Stimulated activated naive B cell treated with anti-CD40 and anti-IgM and Interleukin-4, amounts not matched to agents 10 μg/mL and 1 μg/mL and 100 μg/mL, for 72 hours (primary cell): ENCODE measurements at regions not wholly inside any gene's neighbourhood (a gene's known extent, or its start where the extent isn't known, plus 50 kb on each side); places are given as distances from the start of the nearest gene placed in this dataset.

Experiments
- ATAC-seq, 2 donors: fragments of 150-1000 bp; cut with Tn5 transposase; replicated peaks; 2 replicates each; pipeline ENCODE4 v1.10.0; 2021; ENCODE audit warnings: moderate library complexity in 1 of 2
- DNase-seq: peaks from one replicate; pipeline ENCODE4 v3.0.0; 2021
- H3K27ac Mint-ChIP-seq: one replicate; pipeline ENCODE4 v1.8.0; 2022; ENCODE audit warnings: mild to moderate bottlenecking, mixed read lengths
- H3K27me3 Mint-ChIP-seq, 2 donors: one replicate each; pipeline ENCODE4 v1.8.0; 2022; ENCODE audit warnings: mixed read lengths in 2 of 2
- H3K36me3 Mint-ChIP-seq, 2 donors: one replicate each; pipeline ENCODE4 v1.8.0; 2022; ENCODE audit warnings: mixed read lengths in 2 of 2, mild to moderate bottlenecking in 1 of 2
- H3K4me1 Mint-ChIP-seq, 2 donors: one replicate each; pipeline ENCODE4 v1.8.0; 2022; ENCODE audit warnings: mixed read lengths in 2 of 2, mild to moderate bottlenecking in 1 of 2
- H3K4me3 Mint-ChIP-seq, 2 donors: one replicate each; pipeline ENCODE4 v1.8.0; 2022; ENCODE audit warnings: mild to moderate bottlenecking in 2 of 2, mixed read lengths in 2 of 2, moderate library complexity in 1 of 2
- H3K9me3 Mint-ChIP-seq, 2 donors: one replicate each; pipeline ENCODE4 v1.8.0; 2022; ENCODE audit warnings: mixed read lengths in 2 of 2, mild to moderate bottlenecking in 1 of 2

GRCh38 chr5:2608391-2608790 lies 143.1 kb downstream of the IRX2 start:
- no peak for DNase-seq
- Mint-ChIP-seq H3K27me3 (no peaks in the 10 kb centered on the region), H3K4me3 (no peak overlapping the region), H3K27ac (no peak overlapping the region), H3K9me3 (peaks cover 3 to 8% of the 10 kb centered on the region in 2 donors), H3K4me1 (no peaks in the 10 kb centered on the region), H3K36me3 (no peaks in the 10 kb centered on the region)
- ATAC-seq: no peak

GRCh38 chr5:2607598-2607997 lies 143.9 kb downstream of the IRX2 start:
- H3K36me3 Mint-ChIP-seq: no peaks in the 10 kb centered on the region
- H3K4me1 Mint-ChIP-seq: no peaks in the 10 kb centered on the region

GRCh38 chr5:2603272-2603575 lies 148.3 kb downstream of the IRX2 start:
- Mint-ChIP-seq H3K36me3 (no peaks in the 10 kb centered on the region), H3K27me3 (no peaks in the 10 kb centered on the region), H3K27ac (no peak overlapping the region), H3K4me1 (no peaks in the 10 kb centered on the region), H3K9me3 (peaks cover 3 to 12% of the 10 kb centered on the region in 2 donors), H3K4me3 (no peak overlapping the region)
- no peak for ATAC-seq
- no peak for DNase-seq

More at GRCh38 chr5:2607598-2607997, 143.9 kb downstream of the IRX2 start:
- no peak overlapping the region for H3K4me3 Mint-ChIP-seq
- H3K9me3 Mint-ChIP-seq: peaks cover 3 to 4% of the 10 kb centered on the region in 2 donors
- no peak for DNase-seq
- no peak for ATAC-seq
- H3K27me3 Mint-ChIP-seq: no peaks in the 10 kb centered on the region
- no peak overlapping the region for H3K27ac Mint-ChIP-seq

GRCh38 chr5:2602451-2603271 lies 148.8 kb downstream of the IRX2 start:
- ATAC-seq (no peak), DNase-seq (no peak)
- Mint-ChIP-seq H3K36me3 (no peaks in the 10 kb centered on the region), H3K4me1 (no peaks in the 10 kb centered on the region), H3K4me3 (no peak overlapping the region), H3K9me3 (peaks cover 3 to 12% of the 10 kb centered on the region in 2 donors), H3K27ac (no peak overlapping the region), H3K27me3 (no peaks in the 10 kb centered on the region)

GRCh38 chr5:2598503-2598902 lies 153.0 kb downstream of the IRX2 start:
- Mint-ChIP-seq H3K9me3 (peaks cover 1 to 15% of the 10 kb centered on the region in 2 donors), H3K4me1 (no peaks in the 10 kb centered on the region), H3K36me3 (no peaks in the 10 kb centered on the region), H3K27me3 (no peaks in the 10 kb centered on the region), H3K4me3 (no peak overlapping the region), H3K27ac (no peak overlapping the region)
- no peak for DNase-seq
- ATAC-seq: no peak

- no peaks in the 10 kb centered on the region for H3K4me1 Mint-ChIP-seq
- no peaks in the 10 kb centered on the region for H3K36me3 Mint-ChIP-seq
- H3K27ac Mint-ChIP-seq: no peak overlapping the region
- no peak overlapping the region for H3K4me3 Mint-ChIP-seq
- no peaks in the 10 kb centered on the region for H3K27me3 Mint-ChIP-seq
- DNase-seq: no peak
- no peak for ATAC-seq
- peaks cover 0 to 3% of the 10 kb centered on the region in 2 donors for H3K9me3 Mint-ChIP-seq
These were observed 156.8 kb downstream of the IRX2 start for GRCh38 chr5:2594701-2595100.

GRCh38 chr5:2592766-2593165 lies 158.7 kb downstream of the IRX2 start:
- Mint-ChIP-seq H3K4me1 (no peaks in the 10 kb centered on the region), H3K4me3 (no peak overlapping the region), H3K27me3 (no peaks in the 10 kb centered on the region), H3K36me3 (no peaks in the 10 kb centered on the region), H3K9me3 (peaks cover 0 to 3% of the 10 kb centered on the region in 2 donors), H3K27ac (no peak overlapping the region)
- DNase-seq (no peak), ATAC-seq (no peak)

GRCh38 chr5:2591777-2592453 lies 159.6 kb downstream of the IRX2 start:
- no peaks in the 10 kb centered on the region for H3K27me3 Mint-ChIP-seq
- ATAC-seq: no peak
- no peak overlapping the region for H3K4me3 Mint-ChIP-seq

GRCh38 chr5:2588850-2589501 lies 162.5 kb downstream of the IRX2 start:
- ATAC-seq (no peak), DNase-seq (no peak)
- Mint-ChIP-seq H3K36me3 (no peaks in the 10 kb centered on the region), H3K4me1 (no peaks in the 10 kb centered on the region), H3K4me3 (no peak overlapping the region), H3K27ac (no peak overlapping the region), H3K27me3 (no peaks in the 10 kb centered on the region), H3K9me3 (peaks cover 2 to 4% of the 10 kb centered on the region in 2 donors)

More at GRCh38 chr5:2591777-2592453, 159.6 kb downstream of the IRX2 start:
- no peaks in the 10 kb centered on the region for H3K4me1 Mint-ChIP-seq
- H3K9me3 Mint-ChIP-seq: peaks cover 2 to 3% of the 10 kb centered on the region in 2 donors
- DNase-seq: no peak
- H3K27ac Mint-ChIP-seq: no peak overlapping the region
- no peaks in the 10 kb centered on the region for H3K36me3 Mint-ChIP-seq

- Mint-ChIP-seq H3K4me1 (no peaks in the 10 kb centered on the region), H3K27ac (no peak overlapping the region), H3K4me3 (no peak overlapping the region), H3K36me3 (no peaks in the 10 kb centered on the region), H3K9me3 (peaks cover 2 to 4% of the 10 kb centered on the region in 2 donors), H3K27me3 (no peaks in the 10 kb centered on the region)
- ATAC-seq: no peak
- no peak for DNase-seq
These were observed 164.1 kb downstream of the IRX2 start for GRCh38 chr5:2587189-2588031.

GRCh38 chr5:2586016-2586715 lies 165.3 kb downstream of the IRX2 start:
- peaks cover 2 to 9% of the 10 kb centered on the region in 2 donors for H3K9me3 Mint-ChIP-seq
- no peak overlapping the region for H3K27ac Mint-ChIP-seq
- no peaks in the 10 kb centered on the region for H3K4me1 Mint-ChIP-seq

GRCh38 chr5:2584579-2585269 lies 166.8 kb downstream of the IRX2 start:
- Mint-ChIP-seq H3K4me1 (no peaks in the 10 kb centered on the region), H3K9me3 (peaks cover 2 to 9% of the 10 kb centered on the region in 2 donors), H3K4me3 (no peak overlapping the region), H3K27me3 (no peaks in the 10 kb centered on the region), H3K27ac (no peak overlapping the region), H3K36me3 (no peaks in the 10 kb centered on the region)
- ATAC-seq (no peak), DNase-seq (no peak)

More at GRCh38 chr5:2586016-2586715, 165.3 kb downstream of the IRX2 start:
- Mint-ChIP-seq H3K27me3 (no peaks in the 10 kb centered on the region), H3K4me3 (no peak overlapping the region), H3K36me3 (no peaks in the 10 kb centered on the region)
- ATAC-seq: no peak
- DNase-seq: no peak

GRCh38 chr5:2582507-2582906 lies 169.0 kb downstream of the IRX2 start:
- H3K4me1 Mint-ChIP-seq: no peaks in the 10 kb centered on the region
- no peak for ATAC-seq

More at GRCh38 chr5:2582507-2582906, 169.0 kb downstream of the IRX2 start:
- no peak for DNase-seq
- Mint-ChIP-seq H3K36me3 (no peaks in the 10 kb centered on the region), H3K4me3 (no peak overlapping the region), H3K27me3 (no peaks in the 10 kb centered on the region), H3K9me3 (peaks cover 3 to 9% of the 10 kb centered on the region in 2 donors), H3K27ac (no peak overlapping the region)
